Hepatocyte (in vitro differentiated cells): ENCODE measurements at regions not wholly inside any gene's neighbourhood (a gene's known extent, or its start where the extent isn't known, plus 50 kb on each side); places are given as distances from the start of the nearest gene placed in this dataset.

Source experiments
- EZH2 ChIP-seq: fragments of 200-600 bp; sonication (generic); IDR thresholded peaks from 2 replicates; pipeline ENCODE4 v1.6.1; 2016; ENCODE audit warnings: antibody characterized with exemption, mild to moderate bottlenecking, borderline replicate concordance
- TF ChIP-seq, protein P1 (sequence below): fragments of 200-600 bp; sonication (generic); IDR thresholded peaks from 2 replicates; pipeline ENCODE4 v1.5.1; 2016; ENCODE audit warnings: antibody characterized with exemption, mild to moderate bottlenecking; ENCODE audit not compliant: poor library complexity

GRCh38 chr9:88033359-88033702 lies 59.0 kb upstream of the CDK20 start:
- no peak for TF ChIP-seq EZH2
- TF ChIP-seq, protein P1, sequence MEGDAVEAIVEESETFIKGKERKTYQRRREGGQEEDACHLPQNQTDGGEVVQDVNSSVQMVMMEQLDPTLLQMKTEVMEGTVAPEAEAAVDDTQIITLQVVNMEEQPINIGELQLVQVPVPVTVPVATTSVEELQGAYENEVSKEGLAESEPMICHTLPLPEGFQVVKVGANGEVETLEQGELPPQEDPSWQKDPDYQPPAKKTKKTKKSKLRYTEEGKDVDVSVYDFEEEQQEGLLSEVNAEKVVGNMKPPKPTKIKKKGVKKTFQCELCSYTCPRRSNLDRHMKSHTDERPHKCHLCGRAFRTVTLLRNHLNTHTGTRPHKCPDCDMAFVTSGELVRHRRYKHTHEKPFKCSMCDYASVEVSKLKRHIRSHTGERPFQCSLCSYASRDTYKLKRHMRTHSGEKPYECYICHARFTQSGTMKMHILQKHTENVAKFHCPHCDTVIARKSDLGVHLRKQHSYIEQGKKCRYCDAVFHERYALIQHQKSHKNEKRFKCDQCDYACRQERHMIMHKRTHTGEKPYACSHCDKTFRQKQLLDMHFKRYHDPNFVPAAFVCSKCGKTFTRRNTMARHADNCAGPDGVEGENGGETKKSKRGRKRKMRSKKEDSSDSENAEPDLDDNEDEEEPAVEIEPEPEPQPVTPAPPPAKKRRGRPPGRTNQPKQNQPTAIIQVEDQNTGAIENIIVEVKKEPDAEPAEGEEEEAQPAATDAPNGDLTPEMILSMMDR, result no peak
